ENCODE measurements at regions not wholly inside any gene's neighbourhood (a gene's known extent, or its start where the extent isn't known, plus 50 kb on each side); places are given as distances from the start of the nearest gene placed in this dataset.
"Not testable (repeated sequence)": the region's sequence is repeated elsewhere in the genome, so short reads cannot be mapped to it uniquely, and the experiment has no call there.

GRCh38 chr5:30561771-30562170 is 631.7 kb upstream of the CDH6 start:
- DNase-seq = no peak

DNA sequence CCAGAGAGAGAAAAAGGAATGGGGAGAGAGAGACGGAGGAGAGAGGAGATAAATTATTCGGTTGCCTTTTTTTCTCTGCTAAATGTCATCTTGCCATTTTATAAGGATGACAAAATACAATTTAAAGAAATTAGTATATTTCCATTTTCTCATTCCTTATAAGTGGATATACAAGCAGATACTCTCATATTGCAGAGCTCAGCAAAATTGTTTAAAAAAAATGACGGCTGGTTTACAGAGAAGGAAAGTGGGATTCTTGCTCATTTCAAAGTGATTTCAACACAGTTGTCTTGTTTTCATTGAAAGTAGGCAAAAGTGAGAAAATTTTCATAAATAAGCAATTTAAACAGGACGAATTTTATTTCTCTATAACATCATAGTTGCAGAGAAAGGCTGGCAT is 641.9 kb upstream of the CDH6 start:
- no peak for DNase-seq

DNA sequence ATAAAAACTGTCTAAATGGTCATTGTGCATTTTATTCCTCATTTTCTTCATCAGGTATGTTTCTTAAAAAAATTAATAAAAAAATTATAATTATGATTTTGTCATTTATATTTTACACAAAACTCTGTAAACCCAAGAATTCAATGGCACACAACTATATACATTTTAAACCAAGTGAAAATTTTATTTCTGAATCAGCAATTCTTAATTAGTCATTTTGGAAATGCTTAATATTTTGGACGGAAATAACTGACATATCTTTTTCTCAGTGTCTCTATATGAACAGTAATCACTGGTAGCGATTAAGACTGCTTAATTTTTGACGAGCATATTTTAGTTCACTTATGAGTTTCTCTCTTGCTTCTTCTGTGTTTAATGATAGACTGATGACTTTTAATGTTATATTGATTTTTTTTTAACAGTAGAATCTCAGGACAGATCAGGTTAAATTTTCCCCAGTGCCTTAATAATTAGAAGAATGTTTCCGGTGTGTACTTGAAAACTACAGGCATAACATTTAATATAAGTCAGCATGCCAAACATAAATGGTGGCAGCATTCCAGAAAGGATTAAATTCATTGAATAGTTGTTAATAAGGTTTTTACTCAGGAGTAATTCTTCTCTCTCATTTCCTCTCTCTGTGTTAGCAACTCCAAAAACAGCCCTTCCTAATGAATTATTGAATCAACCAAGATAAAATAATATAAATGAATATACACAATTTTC is 644.7 kb upstream of the CDH6 start:
- DNase-seq = no peak

- no peak for DNase-seq
Measured at GRCh38 chr5:30540150-30540549, 653.3 kb upstream of the CDH6 start.

DNA sequence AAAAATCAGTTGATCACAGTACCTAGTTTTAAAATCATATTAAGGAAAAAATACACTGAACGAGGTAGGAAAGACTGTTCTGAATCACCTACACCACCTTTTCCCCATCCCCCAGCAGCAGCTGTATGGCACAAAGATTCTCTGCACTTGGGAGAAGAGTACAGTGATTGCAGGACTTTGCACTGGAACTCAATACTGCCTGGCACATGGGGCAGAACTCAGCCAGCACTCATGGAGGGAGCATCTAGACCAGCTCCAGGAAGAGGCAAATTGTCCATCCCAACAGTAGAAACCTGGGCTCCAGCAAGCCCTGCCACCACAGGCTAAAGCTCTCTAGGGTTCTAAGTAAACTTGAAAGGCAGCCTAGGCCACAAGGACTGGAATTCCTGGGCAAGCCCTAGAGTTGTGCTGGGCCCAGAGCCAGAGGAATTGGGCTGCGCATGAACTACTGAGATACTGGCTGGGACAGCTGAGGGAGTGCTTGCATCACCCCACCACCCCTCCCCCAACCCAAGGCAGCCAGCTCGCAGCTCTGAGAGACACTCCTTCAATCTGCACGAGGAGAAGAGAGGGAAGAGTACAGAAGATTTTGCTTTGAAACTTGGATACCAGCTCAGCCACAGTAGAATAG is 654.4 kb upstream of the CDH6 start:
- no peak for DNase-seq

DNA sequence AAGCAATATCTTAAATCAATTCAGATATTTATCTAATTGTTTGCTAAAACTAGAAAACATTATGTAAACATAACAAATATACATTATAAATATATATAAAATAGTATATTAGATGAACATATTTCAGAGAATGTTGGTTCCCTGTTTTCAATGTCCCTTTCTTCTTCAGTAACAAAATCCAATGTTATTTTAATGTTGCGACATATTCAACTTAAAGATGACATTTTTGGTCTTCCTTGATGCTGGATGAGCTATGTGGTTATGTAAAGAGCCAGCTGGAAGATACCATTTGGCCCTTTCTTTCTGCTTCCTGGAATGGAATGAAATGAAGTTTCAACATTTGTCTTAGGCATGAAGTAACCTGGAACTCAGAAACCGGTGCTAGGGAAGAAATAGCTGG is 668.1 kb upstream of the CDH6 start:
- no peak for DNase-seq

GRCh38 chr5:30524428-30524827 is 669.1 kb upstream of the CDH6 start:
- DNase-seq = no peak

DNA sequence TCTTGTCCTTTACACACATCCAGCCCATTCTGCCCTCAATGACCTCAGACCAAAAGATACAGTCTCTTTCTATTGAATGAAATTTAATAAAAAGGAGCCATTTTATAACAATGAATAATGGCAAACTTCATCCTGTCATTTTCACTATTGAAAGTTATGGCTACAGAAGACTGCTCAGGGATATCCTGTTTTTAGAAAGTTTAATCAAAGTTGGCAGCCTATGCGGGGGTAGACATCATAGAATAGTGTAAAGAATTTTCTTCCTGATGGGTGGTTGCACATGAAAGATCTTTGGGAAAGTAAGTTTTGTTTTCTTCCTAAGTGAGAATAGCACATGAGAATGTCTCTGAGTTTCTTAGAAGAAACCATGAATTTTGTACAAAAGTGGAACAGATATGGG is 670.4 kb upstream of the CDH6 start:
- DNase-seq = no peak

DNA sequence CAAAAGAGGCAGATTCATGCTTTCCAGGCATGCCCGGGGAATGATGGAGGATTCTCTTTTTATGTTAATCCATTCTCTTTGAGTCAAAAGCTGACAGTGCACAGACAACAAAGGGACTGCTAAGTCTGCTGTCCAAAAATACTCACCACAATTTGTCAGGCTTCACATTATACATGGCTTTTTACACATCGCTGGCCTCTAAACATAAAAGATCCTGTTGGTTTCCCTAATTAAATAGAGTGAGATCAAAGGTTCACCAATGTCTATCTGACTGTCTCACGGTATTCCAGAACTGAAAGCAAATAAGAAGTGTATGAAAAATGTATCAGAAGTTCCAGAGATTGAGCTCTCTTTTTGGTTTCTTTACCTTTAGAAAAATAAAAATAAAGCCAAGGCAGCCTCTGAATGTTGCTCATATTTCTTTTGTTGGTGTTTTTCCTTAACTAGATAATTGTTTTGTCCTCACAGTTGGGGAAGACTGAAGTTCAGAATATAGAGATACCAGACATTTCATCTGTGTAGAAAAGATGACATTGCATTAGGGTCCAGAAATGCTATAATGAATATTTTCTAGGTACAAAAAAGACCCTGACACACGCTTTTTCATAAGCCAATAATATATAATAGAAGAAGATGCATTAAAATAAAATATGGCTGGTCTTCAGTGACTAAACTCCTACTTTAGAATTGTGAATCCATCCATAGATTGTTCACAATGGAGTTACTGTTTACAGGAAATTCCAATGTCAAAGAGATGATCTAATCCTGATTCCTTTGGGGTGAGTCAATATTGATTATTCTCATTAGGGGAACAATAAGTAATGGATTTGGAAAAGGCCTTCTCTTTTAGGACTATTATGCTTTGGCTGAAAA is 688.2 kb upstream of the CDH6 start:
- no peak for DNase-seq

GRCh38 chr5:30502277-30502676 is 691.2 kb upstream of the CDH6 start:
- no peak for DNase-seq

DNA sequence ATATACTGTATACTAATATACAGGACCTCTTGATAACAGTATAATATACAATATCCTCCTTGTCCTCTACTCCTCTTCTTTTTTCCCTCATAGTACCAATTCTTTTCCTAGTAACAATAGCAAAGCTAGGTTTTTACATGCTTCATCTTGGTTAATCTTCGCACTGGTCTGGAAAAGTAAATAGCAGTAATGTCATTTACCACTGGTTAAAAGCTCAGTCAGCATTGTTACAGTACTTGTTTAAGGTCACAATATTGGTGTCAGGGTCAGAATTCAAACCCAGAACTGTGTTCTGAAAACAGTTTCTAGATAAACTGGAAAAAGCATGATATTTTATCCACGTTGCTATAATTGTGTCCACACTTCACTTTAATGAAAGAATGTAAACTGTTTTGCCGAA is 692.4 kb upstream of the CDH6 start:
- DNase-seq = no peak

GRCh38 chr5:30500513-30500912 is 693.0 kb upstream of the CDH6 start:
- DNase-seq = no peak

DNA sequence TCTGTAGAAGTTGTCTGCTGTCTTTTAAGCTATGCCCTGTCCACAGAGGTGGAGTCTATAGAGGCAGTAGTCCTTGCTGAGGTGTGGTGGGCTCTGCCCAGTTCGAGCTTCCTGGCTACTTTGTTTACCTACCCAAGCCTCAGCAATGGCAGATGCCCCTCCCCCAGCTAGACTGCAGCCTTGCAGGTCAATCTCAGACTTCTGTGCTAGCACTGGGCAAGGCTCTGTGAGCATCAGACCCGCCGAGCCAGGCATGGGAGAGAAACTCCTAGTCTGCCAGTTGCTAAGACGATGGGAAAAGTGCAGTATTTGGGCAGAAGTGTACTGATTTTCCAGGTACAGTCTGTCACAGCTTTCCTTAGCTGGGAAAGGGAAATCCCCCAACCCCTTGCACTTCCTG is 694.1 kb upstream of the CDH6 start:
- no peak for DNase-seq

GRCh38 chr5:30498972-30499371 is 694.5 kb upstream of the CDH6 start:
- no peak for DNase-seq

DNA sequence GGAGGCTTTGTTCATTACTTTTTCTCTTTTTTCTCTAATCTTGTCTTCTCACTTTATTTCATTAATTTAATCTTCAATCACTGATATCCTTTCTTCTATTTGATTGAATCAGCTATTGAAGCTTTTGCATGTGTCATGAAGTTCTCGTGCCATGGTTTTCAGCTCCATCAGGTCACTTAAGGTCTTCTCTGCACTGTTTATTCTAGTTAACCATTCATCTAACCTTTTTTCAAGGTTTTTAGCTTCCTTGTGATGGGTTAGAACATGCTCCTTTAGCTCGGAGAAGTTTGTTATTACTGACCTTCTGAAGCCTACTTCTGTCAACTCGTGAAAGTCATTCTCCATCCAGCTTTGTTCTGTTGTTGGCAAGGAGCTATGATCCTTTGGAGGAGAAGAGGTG is 695.0 kb upstream of the CDH6 start:
- not testable (repeated sequence) for DNase-seq

GRCh38 chr5:30494113-30494512 is 699.4 kb upstream of the CDH6 start:
- not testable (repeated sequence) for DNase-seq

DNA sequence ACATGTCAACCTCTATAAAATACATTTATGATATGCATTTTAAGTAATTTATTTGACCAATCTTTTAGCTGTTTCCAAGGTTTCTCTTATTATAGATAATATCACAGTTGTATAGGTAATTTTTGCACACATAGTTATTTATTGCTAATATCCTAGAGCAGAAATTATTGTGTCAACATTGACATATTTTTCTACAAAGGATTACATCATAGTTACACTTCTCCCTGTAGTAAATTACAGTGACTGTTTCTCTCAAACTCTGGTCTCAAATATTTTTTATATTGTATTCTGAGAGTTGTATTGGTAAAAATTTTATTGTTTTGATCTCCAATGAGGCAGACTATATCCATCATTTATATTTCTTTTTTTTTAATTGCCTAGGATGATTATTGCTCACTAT is 714.4 kb upstream of the CDH6 start:
- no peak for DNase-seq

DNA sequence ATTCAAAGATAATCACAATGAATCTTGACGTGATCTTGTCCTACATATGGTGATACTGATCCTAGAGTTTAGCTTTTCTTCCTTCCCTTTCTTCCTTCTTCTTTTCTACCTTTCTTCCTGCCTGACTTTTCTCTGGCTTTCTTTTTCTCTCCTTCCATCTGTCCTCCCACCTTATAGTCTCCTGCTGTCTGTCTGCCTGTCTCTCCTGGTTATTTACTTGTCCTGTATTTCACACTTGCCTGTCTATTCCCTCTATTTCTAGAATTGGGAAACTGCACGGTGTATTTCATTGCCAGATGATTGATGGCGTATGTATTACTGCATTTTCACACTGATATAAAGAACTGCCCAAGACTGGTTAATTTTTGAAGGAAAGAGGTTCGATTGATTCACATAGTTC is 718.1 kb upstream of the CDH6 start:
- no peak for DNase-seq

- no peak for DNase-seq
Measured at GRCh38 chr5:30469691-30470090, 723.8 kb upstream of the CDH6 start.

DNA sequence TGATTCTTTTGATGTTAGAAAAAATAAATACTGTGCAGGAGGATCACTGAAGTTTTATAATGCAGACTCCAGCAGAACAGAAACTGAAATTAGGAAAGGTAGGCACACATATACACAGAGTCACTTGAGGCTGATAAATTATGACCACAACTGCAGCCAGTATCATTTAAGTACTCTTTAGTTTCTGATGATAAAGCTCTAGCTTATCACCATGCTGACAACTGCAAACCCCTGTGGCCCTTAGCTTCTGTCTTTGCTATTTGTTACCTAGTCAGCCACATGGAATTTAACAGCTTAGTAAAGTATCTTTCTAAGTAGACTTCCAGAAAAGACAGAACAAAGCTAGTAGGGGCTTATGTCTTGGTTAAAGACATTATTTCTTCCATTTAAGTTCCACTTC is 734.8 kb upstream of the CDH6 start:
- no peak for DNase-seq

DNA sequence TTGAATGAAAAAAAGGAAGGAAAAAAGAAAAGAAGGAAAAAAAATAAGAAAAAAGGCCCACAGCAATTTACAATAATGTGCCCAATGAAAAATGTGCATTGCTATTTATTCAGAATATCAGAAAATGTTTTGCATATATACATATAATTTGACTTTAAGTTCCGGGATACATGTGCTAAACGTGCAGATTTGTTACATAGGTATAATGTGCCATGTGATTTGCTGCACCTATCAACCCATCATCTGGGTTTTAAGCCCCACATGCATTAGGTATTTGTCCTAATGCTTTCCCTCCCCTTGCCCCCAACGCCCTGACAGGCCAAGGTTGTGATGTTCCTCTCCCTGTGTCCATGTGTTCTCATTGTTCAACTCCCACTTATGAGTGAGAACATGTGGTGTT is 738.0 kb upstream of the CDH6 start:
- not testable (repeated sequence) for DNase-seq

DNA sequence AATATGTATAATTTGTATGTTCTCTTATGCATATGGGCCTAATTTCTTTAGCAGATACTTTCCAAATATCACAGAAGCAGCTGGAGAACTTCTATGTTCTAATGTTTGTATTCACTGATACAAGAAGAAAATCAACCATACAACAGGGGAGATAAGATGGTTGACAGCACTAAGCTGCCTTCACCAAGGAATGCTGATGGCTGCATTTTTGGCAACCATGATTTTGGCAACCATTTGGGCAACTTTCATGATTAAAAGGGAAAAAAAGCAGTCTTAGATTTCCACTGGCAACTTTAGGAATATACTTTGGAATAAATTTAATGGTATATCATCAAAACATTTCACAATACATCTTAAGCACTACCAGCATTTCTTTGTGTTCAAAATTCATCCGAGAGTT is 740.3 kb upstream of the CDH6 start:
- no peak for DNase-seq

DNA sequence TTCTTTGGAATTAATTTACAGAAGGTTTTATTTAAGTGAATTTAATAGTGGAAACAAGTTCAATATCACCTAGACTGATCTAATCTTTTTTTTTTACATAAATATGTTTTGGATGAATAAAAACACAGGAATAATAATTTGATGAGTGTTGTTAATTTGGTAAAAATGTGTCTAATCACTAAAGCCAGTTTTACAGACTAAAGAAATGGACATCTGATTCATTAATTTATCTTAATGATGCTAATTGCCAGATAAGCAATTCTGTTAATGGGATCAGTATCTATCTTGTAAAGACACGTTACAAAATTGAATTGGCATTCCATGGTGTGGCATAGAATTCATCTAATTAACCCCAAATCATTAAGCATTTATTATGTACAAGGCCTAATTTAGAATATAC is 743.3 kb upstream of the CDH6 start:
- DNase-seq = no peak

DNA sequence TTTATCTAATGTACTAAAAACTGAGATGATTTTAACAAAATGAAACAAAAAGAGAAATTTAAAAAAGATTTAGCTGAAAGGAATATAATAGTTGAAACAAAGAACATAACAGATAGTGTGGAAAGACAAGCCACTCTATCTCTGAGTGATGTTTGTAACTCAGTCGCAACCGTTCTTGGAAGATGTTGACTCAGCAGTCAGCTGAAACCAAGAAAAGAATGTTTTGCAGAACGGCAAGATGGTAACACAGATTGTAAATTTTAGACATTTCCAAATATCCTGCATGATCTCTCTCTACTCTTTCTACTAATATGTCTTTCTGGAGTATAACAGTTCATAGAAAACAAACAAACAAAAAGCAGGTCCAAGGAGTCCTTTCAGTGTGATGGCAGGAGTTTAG is 746.1 kb upstream of the CDH6 start:
- DNase-seq = no peak
